ENCODE measurements at regions not wholly inside any gene's neighbourhood (a gene's known extent, or its start where the extent isn't known, plus 50 kb on each side); places are given as distances from the start of the nearest gene placed in this dataset.

DNA sequence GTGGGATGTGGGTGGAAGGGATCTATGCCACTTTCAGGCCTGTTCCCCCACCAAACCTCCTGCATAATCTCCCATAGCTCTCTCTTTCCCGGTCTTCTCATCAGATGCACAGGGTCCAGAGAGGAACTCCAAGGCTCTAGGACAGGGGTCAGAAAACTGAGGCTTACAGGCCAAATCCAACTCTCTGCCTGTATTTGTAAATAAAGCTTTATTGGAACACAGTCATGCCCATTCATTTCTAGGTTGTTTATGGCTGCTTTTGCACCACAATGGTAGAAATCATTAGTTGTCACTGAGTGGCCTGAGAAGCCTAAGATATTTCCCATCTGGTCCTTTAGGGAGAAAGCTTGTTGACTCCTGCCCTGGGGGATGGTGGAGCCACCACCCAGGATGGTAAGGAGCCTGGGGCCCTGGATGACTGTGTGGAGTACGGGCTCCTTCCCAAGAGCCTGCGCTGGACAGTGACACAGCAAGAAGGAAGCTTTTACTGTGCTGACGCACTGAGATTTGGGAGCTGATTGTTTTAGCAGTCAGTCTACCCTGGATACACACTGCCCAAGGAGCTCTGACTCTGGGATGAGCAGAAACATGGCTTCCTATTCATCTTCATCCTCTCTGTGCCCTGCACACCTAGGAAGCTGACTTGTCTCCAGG lies 64.0 kb upstream of the RAPGEF1 start:
- TF ChIP-seq, protein P1, sequence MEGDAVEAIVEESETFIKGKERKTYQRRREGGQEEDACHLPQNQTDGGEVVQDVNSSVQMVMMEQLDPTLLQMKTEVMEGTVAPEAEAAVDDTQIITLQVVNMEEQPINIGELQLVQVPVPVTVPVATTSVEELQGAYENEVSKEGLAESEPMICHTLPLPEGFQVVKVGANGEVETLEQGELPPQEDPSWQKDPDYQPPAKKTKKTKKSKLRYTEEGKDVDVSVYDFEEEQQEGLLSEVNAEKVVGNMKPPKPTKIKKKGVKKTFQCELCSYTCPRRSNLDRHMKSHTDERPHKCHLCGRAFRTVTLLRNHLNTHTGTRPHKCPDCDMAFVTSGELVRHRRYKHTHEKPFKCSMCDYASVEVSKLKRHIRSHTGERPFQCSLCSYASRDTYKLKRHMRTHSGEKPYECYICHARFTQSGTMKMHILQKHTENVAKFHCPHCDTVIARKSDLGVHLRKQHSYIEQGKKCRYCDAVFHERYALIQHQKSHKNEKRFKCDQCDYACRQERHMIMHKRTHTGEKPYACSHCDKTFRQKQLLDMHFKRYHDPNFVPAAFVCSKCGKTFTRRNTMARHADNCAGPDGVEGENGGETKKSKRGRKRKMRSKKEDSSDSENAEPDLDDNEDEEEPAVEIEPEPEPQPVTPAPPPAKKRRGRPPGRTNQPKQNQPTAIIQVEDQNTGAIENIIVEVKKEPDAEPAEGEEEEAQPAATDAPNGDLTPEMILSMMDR (IDR thresholded peaks at IDR 0.05): no peak
- TF ChIP-seq POLR2A (IDR thresholded peaks at IDR 0.05): no peak
